ENCODE measurements at regions not wholly inside any gene's neighbourhood (a gene's known extent, or its start where the extent isn't known, plus 50 kb on each side); places are given as distances from the start of the nearest gene placed in this dataset.

DNA sequence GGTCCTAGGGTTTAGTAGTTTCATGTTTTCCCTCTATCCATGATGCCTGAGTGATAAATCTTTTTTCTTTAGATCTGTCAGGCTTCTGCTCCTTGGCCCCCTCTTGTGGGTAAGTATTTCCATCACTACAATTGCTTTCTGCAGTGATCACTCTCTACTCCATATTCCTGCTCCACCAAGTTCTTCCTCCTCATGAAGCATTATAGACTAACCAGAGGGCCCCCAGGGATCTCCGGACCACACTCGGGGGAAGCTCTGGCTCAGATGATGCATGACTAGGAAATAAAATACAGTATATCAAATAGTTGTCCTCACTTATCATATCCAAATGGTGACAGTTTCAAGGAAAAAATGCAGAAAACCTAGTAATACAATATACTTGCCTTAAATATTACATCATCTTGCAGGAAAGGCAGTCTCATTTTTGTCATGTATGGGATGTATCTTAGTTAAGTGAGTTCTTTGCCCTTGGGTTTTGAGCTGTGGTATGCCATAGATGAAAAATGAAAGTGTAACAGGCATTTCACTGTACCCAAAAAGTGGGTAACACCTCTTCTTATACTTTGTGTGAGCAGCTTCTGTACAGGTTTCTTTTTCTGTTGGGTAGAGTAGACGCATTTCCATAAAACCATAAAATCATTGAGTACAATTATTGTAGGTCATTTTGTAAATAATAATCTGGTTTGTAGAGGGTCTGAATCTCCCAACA lies 200.9 kb upstream of the EYA4 start:
- WGBS, 2 donors, result 70 to 81% methylated on average over 3 of the region's 3 CpGs
- intact Hi-C loops (cut with DNase I), result no loop called here

DNA sequence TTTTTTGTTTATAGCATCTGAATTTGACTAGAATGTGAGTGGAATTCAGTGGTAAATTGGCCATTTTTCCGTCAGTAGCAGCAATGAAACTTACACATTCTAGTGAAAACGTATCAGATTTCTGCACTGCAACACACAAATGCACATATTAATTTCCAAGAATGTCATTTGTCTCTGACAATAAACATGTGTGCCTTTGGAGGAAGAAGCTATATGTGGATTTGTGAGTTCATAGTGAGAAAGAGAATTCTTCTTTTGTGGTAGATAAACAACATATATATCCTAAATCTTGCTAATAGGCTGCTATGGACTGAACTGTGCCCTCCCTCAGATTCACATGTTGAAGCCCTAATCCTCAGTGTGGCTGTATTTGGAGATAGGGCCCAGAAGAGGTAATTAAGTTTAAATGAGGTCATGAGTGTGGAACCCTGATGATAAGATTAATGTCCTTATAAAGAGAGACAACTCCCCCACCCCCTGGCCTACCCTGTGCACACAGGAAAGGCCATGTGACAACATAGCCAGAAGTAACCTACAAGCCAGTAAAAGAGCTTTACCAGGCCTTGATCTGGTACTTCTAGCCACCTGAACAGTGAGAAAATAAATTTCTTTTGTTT lies 200.2 kb upstream of the EYA4 start:
- no peaks in the 10 kb centered on the region for H3K9me3 ChIP-seq
- H3K4me1 ChIP-seq, result no peaks in the 10 kb centered on the region
- no peak overlapping the region for H3K27ac ChIP-seq
- H3K36me3 ChIP-seq, result no peaks in the 10 kb centered on the region
- intact Hi-C loops (cut with DNase I), result no loop called here
- TF ChIP-seq POLR2A (IDR thresholded peaks at IDR 0.05) (no peak), POLR2AphosphoS5 (IDR thresholded peaks at IDR 0.05) (no peak), EP300 (IDR thresholded peaks at IDR 0.05) (no peak)
- TF ChIP-seq, protein P1, sequence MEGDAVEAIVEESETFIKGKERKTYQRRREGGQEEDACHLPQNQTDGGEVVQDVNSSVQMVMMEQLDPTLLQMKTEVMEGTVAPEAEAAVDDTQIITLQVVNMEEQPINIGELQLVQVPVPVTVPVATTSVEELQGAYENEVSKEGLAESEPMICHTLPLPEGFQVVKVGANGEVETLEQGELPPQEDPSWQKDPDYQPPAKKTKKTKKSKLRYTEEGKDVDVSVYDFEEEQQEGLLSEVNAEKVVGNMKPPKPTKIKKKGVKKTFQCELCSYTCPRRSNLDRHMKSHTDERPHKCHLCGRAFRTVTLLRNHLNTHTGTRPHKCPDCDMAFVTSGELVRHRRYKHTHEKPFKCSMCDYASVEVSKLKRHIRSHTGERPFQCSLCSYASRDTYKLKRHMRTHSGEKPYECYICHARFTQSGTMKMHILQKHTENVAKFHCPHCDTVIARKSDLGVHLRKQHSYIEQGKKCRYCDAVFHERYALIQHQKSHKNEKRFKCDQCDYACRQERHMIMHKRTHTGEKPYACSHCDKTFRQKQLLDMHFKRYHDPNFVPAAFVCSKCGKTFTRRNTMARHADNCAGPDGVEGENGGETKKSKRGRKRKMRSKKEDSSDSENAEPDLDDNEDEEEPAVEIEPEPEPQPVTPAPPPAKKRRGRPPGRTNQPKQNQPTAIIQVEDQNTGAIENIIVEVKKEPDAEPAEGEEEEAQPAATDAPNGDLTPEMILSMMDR (IDR thresholded peaks at IDR 0.05), result no peak
- no peak overlapping the region for H3K4me3 ChIP-seq
- WGBS, 2 donors, result 77 to 79% methylated on average over 2 of the region's 2 CpGs
- H3K27me3 ChIP-seq, result no peaks in the 10 kb centered on the region
- no peak for DNase-seq

More for the DNA sequence above, 200.9 kb upstream of the EYA4 start:
- no peaks in the 10 kb centered on the region for H3K27me3 ChIP-seq
- no peak overlapping the region for H3K4me3 ChIP-seq
- H3K4me1 ChIP-seq, result no peaks in the 10 kb centered on the region
- no peaks in the 10 kb centered on the region for H3K9me3 ChIP-seq
- H3K27ac ChIP-seq, result no peak overlapping the region
- DNase-seq, result no peak
- TF ChIP-seq POLR2A (IDR thresholded peaks at IDR 0.05), result no peak
- no peak for TF ChIP-seq EP300 (IDR thresholded peaks at IDR 0.05)
- TF ChIP-seq, protein P1 (IDR thresholded peaks at IDR 0.05), result no peak
- TF ChIP-seq POLR2AphosphoS5 (IDR thresholded peaks at IDR 0.05), result no peak
- no peaks in the 10 kb centered on the region for H3K36me3 ChIP-seq

DNA sequence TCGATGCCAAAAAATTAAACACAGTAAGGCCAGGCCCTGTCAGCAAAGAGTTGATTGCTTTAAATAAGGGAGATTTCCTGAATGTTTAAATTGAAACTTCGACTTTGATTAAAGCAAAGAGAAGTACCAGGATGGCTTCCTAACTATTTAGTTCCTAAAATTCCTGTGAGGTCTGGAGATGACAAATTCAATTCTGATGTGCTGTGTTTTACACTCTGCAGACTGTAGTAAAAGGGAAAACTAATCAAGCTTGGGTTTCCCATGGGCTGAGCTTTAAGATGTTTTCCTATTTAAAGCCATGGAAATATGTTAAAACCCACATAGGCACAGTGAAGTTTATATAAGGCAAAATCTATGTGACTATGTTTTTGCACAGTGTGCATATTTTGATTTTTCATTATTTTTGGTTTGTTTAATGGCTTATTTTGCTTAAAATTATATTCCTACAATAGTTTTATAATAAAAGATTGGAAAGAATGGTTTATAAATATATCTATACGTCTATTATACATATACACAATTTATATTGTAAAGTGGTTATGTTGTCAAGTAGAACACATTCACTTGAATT lies 198.5 kb upstream of the EYA4 start:
- DNase-seq, result no peak
- TF ChIP-seq POLR2A (IDR thresholded peaks at IDR 0.05), result no peak
- H3K27me3 ChIP-seq, result no peaks in the 10 kb centered on the region
- H3K36me3 ChIP-seq, result no peaks in the 10 kb centered on the region
- WGBS, 2 donors, result 80 to 85% methylated on average over 3 of the region's 3 CpGs
- H3K9me3 ChIP-seq, result no peaks in the 10 kb centered on the region
- H3K4me1 ChIP-seq, result no peaks in the 10 kb centered on the region
- H3K27ac ChIP-seq, result no peak overlapping the region
- intact Hi-C loops (cut with DNase I), result no loop called here
- no peak overlapping the region for H3K4me3 ChIP-seq

DNA sequence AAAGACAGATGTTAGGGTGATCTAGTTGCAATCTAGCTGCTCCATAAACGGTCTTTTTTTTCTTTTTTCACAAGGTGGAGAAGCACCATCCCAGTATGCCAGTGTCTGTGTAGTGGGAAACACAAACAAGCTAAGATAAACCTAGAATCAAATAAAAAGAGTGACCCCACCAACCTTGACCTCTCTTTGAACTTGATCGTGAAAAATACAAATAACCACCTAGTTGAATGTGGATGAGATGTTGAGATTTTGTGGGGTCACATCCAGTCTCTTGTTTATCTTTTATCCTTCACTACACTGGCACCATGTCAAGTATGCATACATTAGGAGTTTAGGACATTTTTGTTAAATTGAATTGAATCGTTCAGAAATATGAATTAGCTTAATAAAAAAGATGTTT lies 194.6 kb upstream of the EYA4 start:
- no peak overlapping the region for H3K4me3 ChIP-seq
- no peak for DNase-seq
- no peak for TF ChIP-seq POLR2A (IDR thresholded peaks at IDR 0.05)
- no peak for TF ChIP-seq POLR2AphosphoS5 (IDR thresholded peaks at IDR 0.05)
- TF ChIP-seq EP300 (IDR thresholded peaks at IDR 0.05), result no peak
- TF ChIP-seq, protein P1 (IDR thresholded peaks at IDR 0.05), result no peak
- no peaks in the 10 kb centered on the region for H3K4me1 ChIP-seq
- intact Hi-C loops (cut with DNase I), result no loop called here
- 27 to 57% methylated on average over 3 of the region's 3 CpGs for WGBS, 2 donors
- H3K27me3 ChIP-seq, result no peaks in the 10 kb centered on the region
- H3K36me3 ChIP-seq, result no peaks in the 10 kb centered on the region
- no peak overlapping the region for H3K27ac ChIP-seq
- no peaks in the 10 kb centered on the region for H3K9me3 ChIP-seq

DNA sequence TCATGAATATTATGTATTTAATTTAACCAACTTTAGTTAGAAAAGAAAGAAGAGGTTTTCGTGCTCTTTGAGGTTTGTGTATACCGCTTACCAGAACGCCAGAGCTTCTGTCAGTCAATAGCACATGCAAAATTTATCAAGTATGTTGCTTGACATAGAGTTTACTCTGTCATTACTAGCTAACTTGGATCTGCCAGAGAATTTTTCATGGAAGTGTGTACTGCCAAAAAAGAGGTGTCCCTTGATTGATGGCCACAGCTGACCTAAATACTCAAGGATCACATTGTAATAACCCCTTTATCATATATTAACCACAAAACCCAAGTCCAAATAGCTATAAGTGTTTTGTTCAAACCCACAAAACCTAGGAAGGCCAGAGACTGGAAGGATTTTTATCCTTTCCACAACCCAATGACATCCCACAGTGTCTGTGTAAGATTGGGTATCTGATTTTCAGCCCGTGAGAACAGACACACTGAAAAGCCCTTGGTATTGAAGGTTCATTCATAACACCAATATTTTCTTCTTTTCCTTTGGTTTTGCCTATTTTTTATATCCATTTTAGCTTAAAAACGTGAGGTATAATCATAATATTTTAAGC lies 194.0 kb upstream of the EYA4 start:
- no peak for DNase-seq
- no peak overlapping the region for H3K27ac ChIP-seq
- H3K36me3 ChIP-seq, result no peaks in the 10 kb centered on the region
- no peaks in the 10 kb centered on the region for H3K27me3 ChIP-seq
- WGBS, 2 donors, result 74 to 87% methylated on average over 5 of the region's 5 CpGs
- H3K4me3 ChIP-seq, result no peak overlapping the region
- H3K9me3 ChIP-seq, result no peaks in the 10 kb centered on the region
- TF ChIP-seq POLR2A (IDR thresholded peaks at IDR 0.05) (no peak), POLR2AphosphoS5 (IDR thresholded peaks at IDR 0.05) (no peak), EP300 (IDR thresholded peaks at IDR 0.05) (no peak)
- TF ChIP-seq, protein P1 (IDR thresholded peaks at IDR 0.05), result no peak
- H3K4me1 ChIP-seq, result no peaks in the 10 kb centered on the region
- intact Hi-C loops (cut with DNase I), result no loop called here
